ENCODE measurements at regions not wholly inside any gene's neighbourhood (a gene's known extent, or its start where the extent isn't known, plus 50 kb on each side); places are given as distances from the start of the nearest gene placed in this dataset.

DNA sequence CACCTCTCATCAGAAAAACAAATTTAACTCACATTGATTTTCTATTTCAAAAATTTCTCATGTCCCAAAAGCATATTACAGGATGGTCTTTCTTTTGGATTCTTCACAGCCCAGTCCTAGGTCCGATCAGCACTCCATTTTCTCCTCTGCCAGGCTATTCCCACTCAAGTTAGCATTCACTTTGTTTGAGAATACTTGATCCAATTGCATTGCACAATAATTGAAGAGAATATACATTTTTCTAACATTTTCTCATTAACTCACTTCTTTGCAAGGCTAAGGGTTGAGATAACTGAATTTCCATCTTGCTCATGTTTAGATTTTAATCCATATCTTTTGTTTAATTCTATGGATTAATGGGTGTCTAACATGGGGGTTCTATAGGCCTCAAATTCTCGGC is 716.1 kb downstream of the QKI start:
- no peaks in the 10 kb centered on the region for H3K27me3 ChIP-seq
- intact Hi-C loops (cut with DNase I) = no loop called here

DNA sequence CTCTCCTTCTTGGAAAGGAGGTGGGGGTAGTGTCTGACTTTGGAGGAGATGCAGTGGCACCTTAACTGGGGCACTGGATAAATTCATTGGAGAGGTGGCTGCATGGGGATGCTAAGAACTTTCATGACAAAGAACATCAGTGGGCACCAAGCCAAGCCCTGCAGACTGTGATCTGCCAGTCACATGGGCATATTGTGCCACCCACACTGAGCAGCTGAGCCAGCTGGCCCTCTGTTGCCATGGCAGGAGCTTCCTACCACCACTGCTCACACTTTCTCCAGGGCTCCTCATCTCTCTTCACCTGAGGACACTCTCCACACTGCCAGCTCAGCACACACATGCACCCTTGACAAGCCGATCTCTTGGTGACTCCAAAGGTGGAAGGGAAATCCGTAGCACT is 715.6 kb downstream of the QKI start:
- Histone ChIP-seq H3K36me3 (no peaks in the 10 kb centered on the region), H3K27ac (no peak overlapping the region), H3K9me3 (no peaks in the 10 kb centered on the region), H3K4me3 (no peak overlapping the region), H3K27me3 (no peaks in the 10 kb centered on the region), H3K4me1 (no peaks in the 10 kb centered on the region)
- intact Hi-C loops (cut with DNase I) = no loop called here
- TF ChIP-seq, protein P1, sequence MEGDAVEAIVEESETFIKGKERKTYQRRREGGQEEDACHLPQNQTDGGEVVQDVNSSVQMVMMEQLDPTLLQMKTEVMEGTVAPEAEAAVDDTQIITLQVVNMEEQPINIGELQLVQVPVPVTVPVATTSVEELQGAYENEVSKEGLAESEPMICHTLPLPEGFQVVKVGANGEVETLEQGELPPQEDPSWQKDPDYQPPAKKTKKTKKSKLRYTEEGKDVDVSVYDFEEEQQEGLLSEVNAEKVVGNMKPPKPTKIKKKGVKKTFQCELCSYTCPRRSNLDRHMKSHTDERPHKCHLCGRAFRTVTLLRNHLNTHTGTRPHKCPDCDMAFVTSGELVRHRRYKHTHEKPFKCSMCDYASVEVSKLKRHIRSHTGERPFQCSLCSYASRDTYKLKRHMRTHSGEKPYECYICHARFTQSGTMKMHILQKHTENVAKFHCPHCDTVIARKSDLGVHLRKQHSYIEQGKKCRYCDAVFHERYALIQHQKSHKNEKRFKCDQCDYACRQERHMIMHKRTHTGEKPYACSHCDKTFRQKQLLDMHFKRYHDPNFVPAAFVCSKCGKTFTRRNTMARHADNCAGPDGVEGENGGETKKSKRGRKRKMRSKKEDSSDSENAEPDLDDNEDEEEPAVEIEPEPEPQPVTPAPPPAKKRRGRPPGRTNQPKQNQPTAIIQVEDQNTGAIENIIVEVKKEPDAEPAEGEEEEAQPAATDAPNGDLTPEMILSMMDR (IDR thresholded peaks at IDR 0.05) = no peak
- TF ChIP-seq POLR2AphosphoS5 (IDR thresholded peaks at IDR 0.05; ENCODE audit: insufficient read depth in 1 of 2, low read depth in 1 of 2) = no peak
- DNase-seq (ENCODE audit: extremely low spot score in 2 of 2) = no peak

More for the DNA sequence above, 716.1 kb downstream of the QKI start:
- no peak for DNase-seq (ENCODE audit: extremely low spot score in 2 of 2)
- H3K27ac ChIP-seq = no peak overlapping the region
- no peaks in the 10 kb centered on the region for H3K4me1 ChIP-seq
- no peak overlapping the region for H3K4me3 ChIP-seq
- H3K9me3 ChIP-seq = no peaks in the 10 kb centered on the region
- H3K36me3 ChIP-seq = no peaks in the 10 kb centered on the region
- no peak for TF ChIP-seq POLR2AphosphoS5 (IDR thresholded peaks at IDR 0.05; ENCODE audit: insufficient read depth in 1 of 2, low read depth in 1 of 2)

DNA sequence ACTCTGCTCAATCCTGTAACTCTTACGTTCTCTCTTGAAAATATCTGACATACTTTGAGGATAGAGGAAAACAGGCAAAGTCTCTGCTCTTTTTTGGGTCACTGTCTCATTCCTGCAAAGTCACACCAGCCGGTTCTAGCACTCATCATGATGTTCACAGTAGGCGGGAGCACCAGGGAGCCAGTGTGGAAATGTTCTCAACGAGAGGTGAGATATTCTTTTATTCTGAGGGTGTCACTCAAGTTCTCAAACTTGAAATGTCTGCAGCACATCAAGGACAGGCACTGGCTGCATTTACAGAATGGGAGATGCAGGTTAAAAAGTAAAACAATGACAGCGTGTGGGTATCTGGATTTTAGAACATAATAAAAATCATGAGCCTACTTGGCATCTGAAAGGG is 714.7 kb downstream of the QKI start:
- no peak for DNase-seq (ENCODE audit: extremely low spot score in 2 of 2)
- no peaks in the 10 kb centered on the region for H3K9me3 ChIP-seq
- H3K4me1 ChIP-seq = no peaks in the 10 kb centered on the region
- no peak overlapping the region for H3K4me3 ChIP-seq
- intact Hi-C loops (cut with DNase I) = no loop called here
- no peaks in the 10 kb centered on the region for H3K36me3 ChIP-seq
- no peaks in the 10 kb centered on the region for H3K27me3 ChIP-seq
- no peak overlapping the region for H3K27ac ChIP-seq
- TF ChIP-seq POLR2A (IDR thresholded peaks at IDR 0.05) (no peak), POLR2AphosphoS5 (IDR thresholded peaks at IDR 0.05; ENCODE audit: insufficient read depth in 1 of 2, low read depth in 1 of 2) (no peak)
- TF ChIP-seq, protein P1 (IDR thresholded peaks at IDR 0.05) = no peak

DNA sequence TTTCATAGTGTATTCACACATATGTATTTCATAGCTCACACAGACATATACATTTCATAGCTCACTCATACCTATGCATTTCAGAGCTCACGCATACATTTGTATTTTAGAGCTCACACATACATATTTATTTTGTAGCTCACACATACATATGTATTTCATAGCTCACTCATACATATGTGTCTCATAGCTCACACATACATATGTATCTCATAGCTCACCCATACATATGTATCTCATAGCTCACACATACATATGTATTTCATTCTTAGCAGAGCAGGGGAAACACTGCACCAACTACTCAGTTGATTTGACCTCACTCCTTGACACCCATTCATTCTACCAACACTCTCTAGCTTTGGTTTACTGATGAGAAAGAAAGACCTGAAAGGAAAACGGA is 713.6 kb downstream of the QKI start:
- H3K27ac ChIP-seq = no peak overlapping the region
- intact Hi-C loops (cut with DNase I) = no loop called here
- H3K27me3 ChIP-seq = no peaks in the 10 kb centered on the region
- DNase-seq (ENCODE audit: extremely low spot score in 2 of 2) = no peak
- TF ChIP-seq POLR2AphosphoS5 (IDR thresholded peaks at IDR 0.05; ENCODE audit: insufficient read depth in 1 of 2, low read depth in 1 of 2) (no peak), POLR2A (IDR thresholded peaks at IDR 0.05) (no peak)
- TF ChIP-seq, protein P1 (IDR thresholded peaks at IDR 0.05) = no peak
- no peaks in the 10 kb centered on the region for H3K9me3 ChIP-seq
- no peaks in the 10 kb centered on the region for H3K36me3 ChIP-seq
- no peaks in the 10 kb centered on the region for H3K4me1 ChIP-seq
- H3K4me3 ChIP-seq = no peak overlapping the region

DNA sequence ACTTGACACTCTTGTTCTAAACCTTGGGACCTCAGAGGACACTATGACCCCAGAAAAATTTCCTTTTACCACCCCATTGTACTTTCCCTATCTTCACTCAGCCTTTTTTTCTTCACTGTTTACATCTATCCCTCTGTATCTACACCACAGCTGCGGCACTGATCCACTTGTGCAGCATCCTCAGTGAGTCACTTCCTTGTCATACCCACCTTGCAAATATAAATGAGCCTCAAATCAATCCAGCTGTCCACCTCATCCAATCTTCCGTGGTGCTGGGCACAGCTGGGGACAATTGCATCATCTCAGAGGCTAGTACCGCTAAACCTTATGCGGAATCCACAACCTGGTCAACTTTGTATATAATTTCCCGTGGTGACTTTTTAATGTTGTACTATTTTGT is 710.5 kb downstream of the QKI start:
- intact Hi-C loops (cut with DNase I) = no loop called here
- Histone ChIP-seq H3K27me3 (no peaks in the 10 kb centered on the region), H3K36me3 (no peaks in the 10 kb centered on the region), H3K9me3 (no peaks in the 10 kb centered on the region), H3K4me1 (no peaks in the 10 kb centered on the region), H3K27ac (no peak overlapping the region), H3K4me3 (no peak overlapping the region)
- DNase-seq (ENCODE audit: extremely low spot score in 2 of 2) = no peak
- TF ChIP-seq POLR2A (IDR thresholded peaks at IDR 0.05) (no peak), POLR2AphosphoS5 (IDR thresholded peaks at IDR 0.05; ENCODE audit: insufficient read depth in 1 of 2, low read depth in 1 of 2) (no peak)
- TF ChIP-seq, protein P1 (IDR thresholded peaks at IDR 0.05) = no peak

DNA sequence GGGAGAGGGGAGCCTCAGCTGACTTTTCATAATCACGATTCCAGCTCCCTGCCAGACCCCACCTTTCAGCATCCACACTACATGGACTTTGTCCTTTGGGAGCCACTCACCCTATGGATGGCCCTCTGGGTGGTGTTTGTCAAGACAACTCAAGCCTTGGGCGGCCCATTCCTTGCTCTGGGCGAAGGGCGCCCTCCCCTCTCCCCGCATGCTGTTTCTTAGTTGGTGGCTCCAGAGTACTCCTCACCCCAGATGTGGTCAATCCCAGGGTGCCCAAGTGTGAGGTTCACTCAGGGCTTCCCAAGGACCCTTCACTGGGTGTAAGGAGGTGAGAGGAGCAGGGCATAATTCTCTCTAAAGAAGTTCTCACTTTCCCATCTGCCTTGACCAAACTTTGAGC is 710.0 kb downstream of the QKI start:
- no peaks in the 10 kb centered on the region for H3K4me1 ChIP-seq
- no peaks in the 10 kb centered on the region for H3K36me3 ChIP-seq
- no peaks in the 10 kb centered on the region for H3K27me3 ChIP-seq
- no peak overlapping the region for H3K27ac ChIP-seq
- no peaks in the 10 kb centered on the region for H3K9me3 ChIP-seq
- intact Hi-C loops (cut with DNase I) = no loop called here
- TF ChIP-seq, protein P1 (IDR thresholded peaks at IDR 0.05) = no peak
- TF ChIP-seq POLR2AphosphoS5 (IDR thresholded peaks at IDR 0.05; ENCODE audit: insufficient read depth in 1 of 2, low read depth in 1 of 2) (no peak), POLR2A (IDR thresholded peaks at IDR 0.05) (no peak)
- no peak for DNase-seq (ENCODE audit: extremely low spot score in 2 of 2)
- no peak overlapping the region for H3K4me3 ChIP-seq
